Keratinocyte (primary cell): ENCODE measurements at regions not wholly inside any gene's neighbourhood (a gene's known extent, or its start where the extent isn't known, plus 50 kb on each side); places are given as distances from the start of the nearest gene placed in this dataset.

Experiments used
- EZH2 ChIP-seq: IDR thresholded peaks from one replicate; pipeline ENCODE4 v1.6.1; 2012; ENCODE audit warnings: inconsistent platforms, mild to moderate bottlenecking, low read length, moderate library complexity
- TF ChIP-seq, protein P1 (sequence below), 3 experiments: IDR thresholded peaks in 1 of 3; conservative IDR thresholded peaks in 1 of 3; optimal IDR thresholded peaks in 1 of 3; 2 replicates in 2 of 3; 3 replicates in 1 of 3; pipeline versions ENCODE3 to v1.5.1; 2011; ENCODE audit warnings: low read length in 3 of 3, mild to moderate bottlenecking in 3 of 3, moderate library complexity in 2 of 3, control low read depth in 1 of 3, inconsistent platforms in 1 of 3; ENCODE audit not compliant: insufficient read depth in 2 of 3; ENCODE audit errors: extremely low read depth in 1 of 3

DNA sequence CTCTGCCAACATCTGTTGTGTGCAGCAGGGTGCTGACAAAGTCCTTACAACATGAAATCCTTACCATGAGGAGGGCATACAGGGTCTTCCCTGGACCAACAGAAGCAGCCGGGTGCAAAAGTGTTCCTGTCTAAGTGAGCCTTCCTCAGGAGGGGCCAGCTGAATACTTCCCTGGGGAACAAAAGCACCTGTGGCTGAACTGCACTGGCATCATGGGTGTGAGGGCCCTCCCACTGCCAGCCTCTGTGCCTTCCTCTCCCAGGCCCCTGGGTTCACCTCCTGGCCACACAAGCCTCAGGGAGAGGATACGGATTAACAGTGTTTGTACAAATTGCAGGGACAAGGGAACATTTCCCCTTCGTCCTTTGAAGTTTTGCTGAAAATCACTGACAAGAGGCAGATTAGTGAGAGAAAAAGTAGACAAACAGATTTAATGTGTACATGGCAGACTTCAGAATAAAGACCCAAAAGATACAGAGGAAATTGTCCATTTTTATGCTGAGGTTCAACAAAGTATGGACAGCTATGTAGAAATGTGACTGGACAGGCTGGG is 91.0 kb upstream of the PPM1J start:
- TF ChIP-seq, protein P1, sequence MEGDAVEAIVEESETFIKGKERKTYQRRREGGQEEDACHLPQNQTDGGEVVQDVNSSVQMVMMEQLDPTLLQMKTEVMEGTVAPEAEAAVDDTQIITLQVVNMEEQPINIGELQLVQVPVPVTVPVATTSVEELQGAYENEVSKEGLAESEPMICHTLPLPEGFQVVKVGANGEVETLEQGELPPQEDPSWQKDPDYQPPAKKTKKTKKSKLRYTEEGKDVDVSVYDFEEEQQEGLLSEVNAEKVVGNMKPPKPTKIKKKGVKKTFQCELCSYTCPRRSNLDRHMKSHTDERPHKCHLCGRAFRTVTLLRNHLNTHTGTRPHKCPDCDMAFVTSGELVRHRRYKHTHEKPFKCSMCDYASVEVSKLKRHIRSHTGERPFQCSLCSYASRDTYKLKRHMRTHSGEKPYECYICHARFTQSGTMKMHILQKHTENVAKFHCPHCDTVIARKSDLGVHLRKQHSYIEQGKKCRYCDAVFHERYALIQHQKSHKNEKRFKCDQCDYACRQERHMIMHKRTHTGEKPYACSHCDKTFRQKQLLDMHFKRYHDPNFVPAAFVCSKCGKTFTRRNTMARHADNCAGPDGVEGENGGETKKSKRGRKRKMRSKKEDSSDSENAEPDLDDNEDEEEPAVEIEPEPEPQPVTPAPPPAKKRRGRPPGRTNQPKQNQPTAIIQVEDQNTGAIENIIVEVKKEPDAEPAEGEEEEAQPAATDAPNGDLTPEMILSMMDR (optimal IDR thresholded peaks at IDR 0.05 in 1 of 3, IDR thresholded peaks at IDR 0.05 in 1 of 3, conservative IDR thresholded peaks at IDR 0.05 in 1 of 3; ENCODE audit: extremely low read depth in 1 of 3, insufficient read depth in 2 of 3, low read length in 3 of 3), result no peak
- no peak for TF ChIP-seq EZH2
